MCF 10A (cell line): ENCODE measurements at regions not wholly inside any gene's neighbourhood (a gene's known extent, or its start where the extent isn't known, plus 50 kb on each side); places are given as distances from the start of the nearest gene placed in this dataset.
"Not testable (repeated sequence)": the region's sequence is repeated elsewhere in the genome, so short reads cannot be mapped to it uniquely, and the experiment has no call there.

Source experiments
- BruUV-seq: library from RNA; stranded (reverse); fragments of 400-500 nt; replicated peaks from 2 replicates; lab custom pipeline; 2021; lab: Mats Ljungman, UMichigan
- CTCF ChIA-PET: fragments of 300-600 bp; sonication (Branson Sonifier 250); formaldehyde crosslinking; extraction: SDS; loops from one replicate; lab custom pipeline; 2021; ENCODE audit warnings: antibody characterized with exemption, inconsistent platforms; lab: Yijun Ruan, JAX
- POLR2A ChIA-PET: fragments of 300-600, 350-650 bp; sonication (Branson Sonifier 250); formaldehyde crosslinking; extraction: SDS; loops from one replicate; lab custom pipeline; 2020; ENCODE audit warnings: antibody characterized with exemption, inconsistent platforms; lab: Yijun Ruan, JAX
- DNase-seq: peaks from one replicate; pipeline ENCODE4 v3.0.0-alpha.2; 2018; ENCODE audit not compliant: unreplicated experiment
- H3K27ac Mint-ChIP-seq: one replicate; pipeline ENCODE4 v1.8.0; 2022; ENCODE audit warnings: mild to moderate bottlenecking, low read depth, mixed read lengths; ENCODE audit not compliant: unreplicated experiment
- H3K27me3 Mint-ChIP-seq: one replicate; pipeline ENCODE4 v1.8.0; 2022; ENCODE audit warnings: mixed read lengths; ENCODE audit not compliant: insufficient read depth, unreplicated experiment
- H3K36me3 Mint-ChIP-seq: one replicate; pipeline ENCODE4 v1.8.0; 2022; ENCODE audit warnings: mild to moderate bottlenecking, moderate library complexity, mixed read lengths; ENCODE audit not compliant: insufficient read depth, unreplicated experiment
- H3K4me1 Mint-ChIP-seq: one replicate; pipeline ENCODE4 v1.8.0; 2022; ENCODE audit warnings: mixed read lengths; ENCODE audit not compliant: insufficient read depth, unreplicated experiment
- H3K4me3 Mint-ChIP-seq: one replicate; pipeline ENCODE4 v1.8.0; 2022; ENCODE audit warnings: mild to moderate bottlenecking, moderate library complexity, mixed read lengths; ENCODE audit not compliant: unreplicated experiment
- H3K9me3 Mint-ChIP-seq: one replicate; pipeline ENCODE4 v1.8.0; 2022; ENCODE audit warnings: mixed read lengths; ENCODE audit not compliant: unreplicated experiment
- intact Hi-C: fragments of 100-400 bp; cut with micrococcal nuclease; formaldehyde crosslinking; loops from 2 replicates; pipeline ENCODE4 v1.14.1; 2022
- TF ChIP-seq, protein P1 (sequence below): fragments of 200-600 bp; IDR thresholded peaks from one replicate; pipeline ENCODE4 v1.8.0; 2022; ENCODE audit warnings: antibody characterized with exemption, mild to moderate bottlenecking; ENCODE audit not compliant: unreplicated experiment

DNA sequence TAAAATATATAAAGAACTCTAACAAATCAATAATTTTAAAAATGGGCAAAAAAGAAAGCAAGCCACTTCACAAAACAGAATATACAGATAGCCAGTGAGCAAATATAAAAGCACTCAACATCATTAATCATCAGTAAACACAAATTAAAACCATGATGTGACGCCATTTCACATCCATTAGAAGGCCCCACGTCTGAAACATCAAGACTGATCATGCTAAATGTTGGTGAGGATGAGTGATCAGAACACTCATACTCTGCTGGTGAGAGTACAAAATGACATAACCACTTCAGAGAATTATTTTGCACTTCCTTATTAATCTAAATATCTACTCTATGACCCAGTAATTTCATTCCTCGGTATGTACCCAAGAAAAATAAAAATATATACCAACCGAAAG lies 512.2 kb upstream of the NR5A2 start:
- intact Hi-C loops: no loop called here
- Mint-ChIP-seq H3K27me3 (no peaks in the 10 kb centered on the region), H3K9me3 (no peaks in the 10 kb centered on the region), H3K4me1 (no peaks in the 10 kb centered on the region), H3K27ac (no peak overlapping the region), H3K4me3 (no peak overlapping the region), H3K36me3 (no peaks in the 10 kb centered on the region)
- no TSS peak for BruUV-seq
- CTCF ChIA-PET: interaction anchor here (0.6 kb wide), 1 partner anchor 792 kb away, joined by 3 read pairs; no protein-coding TSS in a partner anchor
- no peak for DNase-seq
- POLR2A ChIA-PET: no interaction called here
- TF ChIP-seq, protein P1, sequence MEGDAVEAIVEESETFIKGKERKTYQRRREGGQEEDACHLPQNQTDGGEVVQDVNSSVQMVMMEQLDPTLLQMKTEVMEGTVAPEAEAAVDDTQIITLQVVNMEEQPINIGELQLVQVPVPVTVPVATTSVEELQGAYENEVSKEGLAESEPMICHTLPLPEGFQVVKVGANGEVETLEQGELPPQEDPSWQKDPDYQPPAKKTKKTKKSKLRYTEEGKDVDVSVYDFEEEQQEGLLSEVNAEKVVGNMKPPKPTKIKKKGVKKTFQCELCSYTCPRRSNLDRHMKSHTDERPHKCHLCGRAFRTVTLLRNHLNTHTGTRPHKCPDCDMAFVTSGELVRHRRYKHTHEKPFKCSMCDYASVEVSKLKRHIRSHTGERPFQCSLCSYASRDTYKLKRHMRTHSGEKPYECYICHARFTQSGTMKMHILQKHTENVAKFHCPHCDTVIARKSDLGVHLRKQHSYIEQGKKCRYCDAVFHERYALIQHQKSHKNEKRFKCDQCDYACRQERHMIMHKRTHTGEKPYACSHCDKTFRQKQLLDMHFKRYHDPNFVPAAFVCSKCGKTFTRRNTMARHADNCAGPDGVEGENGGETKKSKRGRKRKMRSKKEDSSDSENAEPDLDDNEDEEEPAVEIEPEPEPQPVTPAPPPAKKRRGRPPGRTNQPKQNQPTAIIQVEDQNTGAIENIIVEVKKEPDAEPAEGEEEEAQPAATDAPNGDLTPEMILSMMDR: no peak

DNA sequence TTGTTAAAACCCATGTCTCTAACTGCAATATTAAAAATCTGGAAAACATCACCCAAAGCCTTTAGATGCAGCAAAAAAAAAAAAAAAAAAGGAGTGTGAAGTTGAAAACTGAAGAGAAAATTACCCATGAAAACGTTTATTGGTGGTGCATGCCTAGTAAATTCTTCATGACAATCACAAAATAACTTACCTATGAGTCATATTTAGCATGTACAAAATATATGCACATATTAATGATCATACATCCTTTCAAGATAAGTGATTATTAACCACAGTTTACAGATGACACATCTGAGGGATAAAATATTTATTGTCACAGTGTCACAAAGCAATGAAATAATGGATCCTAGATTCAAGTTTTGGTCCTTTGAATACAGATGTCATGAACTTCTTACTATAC lies 505.2 kb upstream of the NR5A2 start:
- H3K4me3 Mint-ChIP-seq: no peak overlapping the region
- intact Hi-C loops: no loop called here
- no peaks in the 10 kb centered on the region for H3K4me1 Mint-ChIP-seq
- TF ChIP-seq, protein P1: no peak
- BruUV-seq: no TSS peak
- H3K36me3 Mint-ChIP-seq: no peaks in the 10 kb centered on the region
- no peak for DNase-seq
- no peak overlapping the region for H3K27ac Mint-ChIP-seq
- CTCF ChIA-PET: no interaction called here
- POLR2A ChIA-PET: no interaction called here
- H3K27me3 Mint-ChIP-seq: no peaks in the 10 kb centered on the region
- no peaks in the 10 kb centered on the region for H3K9me3 Mint-ChIP-seq

DNA sequence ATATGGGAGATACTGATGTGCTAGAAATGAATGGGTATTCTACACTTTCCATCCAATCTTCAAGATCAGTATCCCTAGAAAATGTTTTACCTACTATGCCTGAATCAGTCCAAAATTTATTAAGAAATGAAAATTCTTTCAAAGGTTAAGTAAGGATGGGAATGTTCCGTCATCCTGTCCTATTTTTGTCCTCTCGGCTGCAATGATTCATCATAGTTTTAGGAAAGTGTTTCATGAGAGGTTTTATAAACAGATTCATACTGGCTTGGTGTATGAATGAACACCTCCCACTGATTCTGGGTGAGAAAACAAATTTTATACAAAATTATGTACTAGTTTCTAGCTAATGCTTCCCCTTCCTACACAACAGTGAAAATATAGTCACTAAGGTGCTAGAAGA lies 504.6 kb upstream of the NR5A2 start:
- TF ChIP-seq, protein P1: no peak
- Mint-ChIP-seq H3K36me3 (no peaks in the 10 kb centered on the region), H3K4me3 (no peak overlapping the region), H3K4me1 (no peaks in the 10 kb centered on the region), H3K27me3 (no peaks in the 10 kb centered on the region), H3K27ac (no peak overlapping the region), H3K9me3 (no peaks in the 10 kb centered on the region)
- ChIA-PET POLR2A (no interaction called here), CTCF (no interaction called here)
- intact Hi-C loops: no loop called here
- BruUV-seq: no TSS peak
- peak; percentile 43 for DNase-seq

DNA sequence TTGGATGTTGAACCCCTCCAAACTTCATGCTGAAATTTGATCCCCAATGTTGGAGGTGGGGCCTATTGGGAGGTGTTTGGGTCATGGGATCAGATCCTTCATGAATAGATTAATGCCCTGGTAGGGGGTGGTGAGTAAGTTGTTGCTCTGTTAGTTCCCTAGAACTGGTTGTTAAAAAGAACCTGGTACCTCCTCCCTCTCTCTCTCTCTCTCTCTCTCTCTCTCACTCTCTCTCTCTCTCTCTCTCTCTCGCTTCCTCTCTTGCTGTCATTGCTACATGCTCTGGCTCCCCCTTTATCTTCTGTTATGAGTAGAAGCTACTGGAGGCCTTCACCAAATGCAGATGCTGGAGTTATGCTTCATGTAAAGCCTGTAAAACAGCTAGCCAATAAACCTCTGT lies 498.2 kb upstream of the NR5A2 start:
- H3K4me3 Mint-ChIP-seq: no peak overlapping the region
- intact Hi-C loops: no loop called here
- H3K36me3 Mint-ChIP-seq: no peaks in the 10 kb centered on the region
- H3K4me1 Mint-ChIP-seq: peaks cover 5% of the 10 kb centered on the region
- CTCF ChIA-PET: interaction anchor here (0.6 kb wide), 1 partner anchor 473 kb away, joined by 4 read pairs; no protein-coding TSS in a partner anchor
- no peak overlapping the region for H3K27ac Mint-ChIP-seq
- H3K27me3 Mint-ChIP-seq: no peaks in the 10 kb centered on the region
- no peak for DNase-seq
- no TSS peak for BruUV-seq
- TF ChIP-seq, protein P1: no peak
- H3K9me3 Mint-ChIP-seq: peaks cover 10% of the 10 kb centered on the region
- POLR2A ChIA-PET: interaction anchor here (0.7 kb wide), 1 partner anchor 98 kb away, joined by 4 read pairs; no protein-coding TSS in a partner anchor

DNA sequence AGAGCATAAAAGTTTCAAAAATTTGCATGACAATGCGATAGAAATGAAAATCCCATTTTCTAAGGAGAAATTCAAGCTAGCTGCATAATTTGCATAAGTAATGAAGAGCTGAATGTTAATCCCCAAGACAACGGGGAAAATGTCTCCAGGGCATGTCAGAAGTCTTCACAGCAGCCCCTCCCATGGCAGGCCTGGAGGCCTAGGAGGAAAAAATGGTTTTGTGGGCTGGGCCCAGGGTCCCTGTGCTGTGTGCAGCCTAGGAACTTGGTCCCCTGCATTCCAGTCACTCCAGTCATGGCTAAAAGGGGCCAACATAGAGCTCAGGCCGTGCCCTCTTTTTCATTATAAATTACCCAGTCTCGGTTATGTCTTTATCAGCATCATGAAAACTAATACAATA lies 494.1 kb upstream of the NR5A2 start:
- intact Hi-C loops: not testable (repeated sequence)

More for the DNA sequence above, 494.1 kb upstream of the NR5A2 start:
- CTCF ChIA-PET: interaction anchor here (1.2 kb wide), 1 partner anchor 18 kb away, joined by 5 read pairs; no protein-coding TSS in a partner anchor
- BruUV-seq, DNase-seq, H3K36me3 Mint-ChIP-seq, H3K27me3 Mint-ChIP-seq, H3K4me1 Mint-ChIP-seq, H3K27ac Mint-ChIP-seq, H3K4me3 Mint-ChIP-seq, POLR2A ChIA-PET: not testable (repeated sequence)
- H3K9me3 Mint-ChIP-seq: peaks cover 31% of the 10 kb centered on the region
